H9 (cell line): ENCODE measurements at regions not wholly inside any gene's neighbourhood (a gene's known extent, or its start where the extent isn't known, plus 50 kb on each side); places are given as distances from the start of the nearest gene placed in this dataset.

Experiments used
- DNase-seq: peaks from one replicate; pipeline ENCODE4 v3.0.0-alpha.2; 2017
- H2AFZ ChIP-seq: one replicate; pipeline ENCODE4 v1.6.1; 2013; ENCODE audit warnings: mild to moderate bottlenecking, low read length, control low read depth, moderate library complexity
- H2AK5ac ChIP-seq: 2 replicates; pipeline ENCODE4 v1.6.1; 2013; ENCODE audit warnings: low read length, control low read depth, mixed read lengths; ENCODE audit not compliant: insufficient read length
- H2BK120ac ChIP-seq: one replicate; pipeline ENCODE4 v1.6.1; 2013; ENCODE audit warnings: low read depth, mild to moderate bottlenecking, low read length, control low read depth, inconsistent platforms; ENCODE audit not compliant: poor library complexity, severe bottlenecking
- H2BK12ac ChIP-seq: 2 replicates; pipeline ENCODE4 v1.6.1; 2013; ENCODE audit warnings: low read length, control low read depth, mixed read lengths, low read depth; ENCODE audit not compliant: insufficient read length
- H2BK15ac ChIP-seq: 2 replicates; pipeline ENCODE4 v1.6.1; 2013; ENCODE audit warnings: low read depth, low read length, control low read depth
- H2BK20ac ChIP-seq: one replicate; pipeline ENCODE4 v1.6.1; 2013; ENCODE audit warnings: low read depth, mild to moderate bottlenecking, low read length, control low read depth, inconsistent platforms; ENCODE audit not compliant: poor library complexity, severe bottlenecking
- H2BK5ac ChIP-seq: 2 replicates; pipeline ENCODE4 v1.6.1; 2013; ENCODE audit warnings: low read length, control low read depth, mixed read lengths; ENCODE audit not compliant: insufficient read length
- H3K14ac ChIP-seq: 2 replicates; pipeline ENCODE4 v1.6.1; 2013; ENCODE audit warnings: low read length, control low read depth; ENCODE audit not compliant: insufficient read depth
- H3K18ac ChIP-seq: 2 replicates; pipeline ENCODE4 v1.6.1; 2013; ENCODE audit warnings: low read depth, mild to moderate bottlenecking, mixed read lengths, low read length, control low read depth; ENCODE audit not compliant: insufficient read length
- H3K23ac ChIP-seq: 2 replicates; pipeline ENCODE4 v1.6.1; 2013; ENCODE audit warnings: low read length, control low read depth, mixed read lengths, low read depth; ENCODE audit not compliant: insufficient read length
- H3K23me2 ChIP-seq: 2 replicates; pipeline ENCODE4 v1.6.1; 2013; ENCODE audit warnings: low read depth, mild to moderate bottlenecking, mixed read lengths, low read length, control low read depth; ENCODE audit not compliant: insufficient read length, poor library complexity, severe bottlenecking
- H3K27ac ChIP-seq: 2 replicates; pipeline ENCODE4 v1.5.1; 2013; ENCODE audit warnings: low read length, control low read depth, mixed read lengths, low read depth; ENCODE audit not compliant: insufficient read length
- H3K27me3 ChIP-seq: 2 replicates; pipeline ENCODE4 v1.6.1; 2013; ENCODE audit warnings: low read length, control low read depth, inconsistent platforms; ENCODE audit not compliant: insufficient read depth
- H3K4ac ChIP-seq: 2 replicates; pipeline ENCODE4 v1.6.1; 2013; ENCODE audit warnings: low read depth, mild to moderate bottlenecking, control low read depth, inconsistent platforms, low read length, moderate library complexity
- H3K4me1 ChIP-seq: 2 replicates; pipeline ENCODE4 v1.6.1; 2013; ENCODE audit warnings: low read length, control low read depth, inconsistent platforms; ENCODE audit not compliant: insufficient read depth
- H3K4me2 ChIP-seq: 2 replicates; pipeline ENCODE4 v1.6.1; 2013; ENCODE audit warnings: low read length, control low read depth, mixed read lengths; ENCODE audit not compliant: insufficient read length, insufficient read depth
- H3K56ac ChIP-seq: 2 replicates; pipeline ENCODE4 v1.6.1; 2013; ENCODE audit warnings: low read depth, mild to moderate bottlenecking, mixed read lengths, low read length, control low read depth; ENCODE audit not compliant: insufficient read length
- H3K79me1 ChIP-seq: 2 replicates; pipeline ENCODE4 v1.6.1; 2013; ENCODE audit warnings: low read depth, mild to moderate bottlenecking, moderate library complexity, low read length, control low read depth, inconsistent platforms; ENCODE audit not compliant: insufficient read depth, poor library complexity, severe bottlenecking
- H3K79me2 ChIP-seq: 2 replicates; pipeline ENCODE4 v1.6.1; 2013; ENCODE audit warnings: low read length, control low read depth, inconsistent platforms; ENCODE audit not compliant: insufficient read depth
- H3K9ac ChIP-seq: 2 replicates; pipeline ENCODE4 v1.6.1; 2013; ENCODE audit warnings: low read length, control low read depth, mixed read lengths; ENCODE audit not compliant: insufficient read length; ENCODE audit errors: extremely low read depth
- H3K9me3 ChIP-seq: one replicate; pipeline ENCODE4 v1.6.1; 2013; ENCODE audit warnings: low read depth, low read length, inconsistent platforms; ENCODE audit not compliant: control insufficient read depth
- H3T11ph ChIP-seq: one replicate; pipeline ENCODE4 v1.6.1; 2013; ENCODE audit warnings: mild to moderate bottlenecking, low read length, control low read depth, inconsistent platforms
- H4K20me1 ChIP-seq: one replicate; pipeline ENCODE4 v1.6.1; 2013; ENCODE audit not compliant: control insufficient read depth, insufficient read length, insufficient read depth
- H4K5ac ChIP-seq: 2 replicates; pipeline ENCODE4 v1.6.1; 2013; ENCODE audit warnings: low read depth, mild to moderate bottlenecking, mixed read lengths, low read length, control low read depth; ENCODE audit not compliant: insufficient read length
- H4K8ac ChIP-seq: replicated peaks from 2 replicates; pipeline ENCODE4 v1.6.1; 2013; ENCODE audit warnings: low read length, control low read depth, mixed read lengths, low read depth; ENCODE audit not compliant: insufficient read length
- H4K91ac ChIP-seq: 2 replicates; pipeline ENCODE4 v1.6.1; 2013; ENCODE audit warnings: low read depth, mild to moderate bottlenecking, moderate library complexity, mixed read lengths, low read length, control low read depth; ENCODE audit not compliant: insufficient read length
- H3K27ac Mint-ChIP-seq, 3 experiments: 2 replicates in 2 of 3; 3 replicates in 1 of 3; pipeline ENCODE4 v1.8.0; 2020 to 2021; ENCODE audit warnings: mixed read lengths in 3 of 3, mild to moderate bottlenecking in 1 of 3, moderate library complexity in 1 of 3
- H3K27me3 Mint-ChIP-seq: 2 replicates; pipeline ENCODE4 v1.8.0; 2021; ENCODE audit warnings: low read depth, mild to moderate bottlenecking, moderate library complexity, mixed read lengths
- H3K36me3 Mint-ChIP-seq, 3 experiments: 2 replicates in 2 of 3; 3 replicates in 1 of 3; pipeline ENCODE4 v1.8.0; 2020 to 2021; ENCODE audit warnings: low read depth in 3 of 3, mixed read lengths in 3 of 3; ENCODE audit not compliant: insufficient read depth in 1 of 3
- H3K4me1 Mint-ChIP-seq, 2 experiments: 2 replicates each; pipeline ENCODE4 v1.8.0; 2020; ENCODE audit warnings: mixed read lengths in 2 of 2
- H3K4me3 Mint-ChIP-seq, 2 experiments: 2 replicates in 1 of 2; 3 replicates in 1 of 2; pipeline ENCODE4 v1.8.0; 2020 to 2021; ENCODE audit warnings: mild to moderate bottlenecking in 2 of 2, mixed read lengths in 2 of 2, moderate library complexity in 1 of 2
- H3K9me3 Mint-ChIP-seq, 2 experiments: 2 replicates in 1 of 2; 3 replicates in 1 of 2; pipeline ENCODE4 v1.8.0; 2020; ENCODE audit warnings: mild to moderate bottlenecking in 2 of 2, mixed read lengths in 2 of 2, moderate library complexity in 1 of 2
- TF ChIP-seq, protein P1 (sequence below): fragments of 200-600 bp; sonication (generic); conservative IDR thresholded peaks from 3 replicates; pipeline ENCODE4 v1.8.0; 2021; ENCODE audit warnings: antibody characterized with exemption, mild to moderate bottlenecking

DNA sequence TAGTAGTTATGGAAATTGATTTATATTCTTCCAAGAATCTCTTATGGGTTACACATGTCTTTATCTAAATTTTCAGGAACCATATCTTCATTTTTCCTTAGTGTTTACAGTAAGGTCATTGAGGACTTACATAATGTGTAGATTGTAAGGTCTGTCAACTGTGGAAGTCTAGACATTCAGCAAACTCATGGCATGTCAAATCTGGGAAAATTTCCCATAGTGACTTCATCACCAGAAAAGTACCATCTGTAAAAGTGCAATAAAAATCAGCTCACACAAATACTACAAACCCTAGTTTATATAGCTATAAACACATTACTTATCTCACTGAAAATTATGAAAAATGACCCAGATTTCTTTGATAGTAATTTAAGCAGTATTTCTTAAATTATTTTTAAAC lies 419.4 kb downstream of the MTRR start:
- Histone ChIP-seq H3K9me3 (no peaks in the 10 kb centered on the region), H2AK5ac (no peak overlapping the region), H4K5ac (no peak overlapping the region), H3K9ac (no peak overlapping the region), H3K79me2 (no peaks in the 10 kb centered on the region), H3K79me1 (no peaks in the 10 kb centered on the region), H3K4me2 (no peak overlapping the region), H3K14ac (no peak overlapping the region), H4K91ac (no peak overlapping the region), H4K8ac (no peak overlapping the region), H3K56ac (no peak overlapping the region), H3K23ac (no peak overlapping the region), H2BK12ac (no peak overlapping the region), H3K18ac (no peak overlapping the region), H3K4ac (no peak overlapping the region), H3K27ac (no peak overlapping the region), H2BK5ac (no peak overlapping the region), H3K4me1 (no peaks in the 10 kb centered on the region), H2AFZ (no peak overlapping the region), H3K23me2 (no peaks in the 10 kb centered on the region), H2BK120ac (no peak overlapping the region), H3K27me3 (no peaks in the 10 kb centered on the region), H3T11ph (no peak overlapping the region), H2BK20ac (no peak overlapping the region), H4K20me1 (no peaks in the 10 kb centered on the region), H2BK15ac (no peak overlapping the region)
- no peak for DNase-seq
- Mint-ChIP-seq H3K9me3 (no peaks in the 10 kb centered on the region), H3K36me3 (no peaks in the 10 kb centered on the region), H3K4me3 (no peak overlapping the region), H3K4me1 (no peaks in the 10 kb centered on the region), H3K27ac (no peak overlapping the region), H3K27me3 (0 out of 2 replicates have a peak, but pooled peaks cover 2% of the 10 kb centered on the region)
- TF ChIP-seq, protein P1, sequence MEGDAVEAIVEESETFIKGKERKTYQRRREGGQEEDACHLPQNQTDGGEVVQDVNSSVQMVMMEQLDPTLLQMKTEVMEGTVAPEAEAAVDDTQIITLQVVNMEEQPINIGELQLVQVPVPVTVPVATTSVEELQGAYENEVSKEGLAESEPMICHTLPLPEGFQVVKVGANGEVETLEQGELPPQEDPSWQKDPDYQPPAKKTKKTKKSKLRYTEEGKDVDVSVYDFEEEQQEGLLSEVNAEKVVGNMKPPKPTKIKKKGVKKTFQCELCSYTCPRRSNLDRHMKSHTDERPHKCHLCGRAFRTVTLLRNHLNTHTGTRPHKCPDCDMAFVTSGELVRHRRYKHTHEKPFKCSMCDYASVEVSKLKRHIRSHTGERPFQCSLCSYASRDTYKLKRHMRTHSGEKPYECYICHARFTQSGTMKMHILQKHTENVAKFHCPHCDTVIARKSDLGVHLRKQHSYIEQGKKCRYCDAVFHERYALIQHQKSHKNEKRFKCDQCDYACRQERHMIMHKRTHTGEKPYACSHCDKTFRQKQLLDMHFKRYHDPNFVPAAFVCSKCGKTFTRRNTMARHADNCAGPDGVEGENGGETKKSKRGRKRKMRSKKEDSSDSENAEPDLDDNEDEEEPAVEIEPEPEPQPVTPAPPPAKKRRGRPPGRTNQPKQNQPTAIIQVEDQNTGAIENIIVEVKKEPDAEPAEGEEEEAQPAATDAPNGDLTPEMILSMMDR, result no peak
